ENCODE measurements at regions not wholly inside any gene's neighbourhood (a gene's known extent, or its start where the extent isn't known, plus 50 kb on each side); places are given as distances from the start of the nearest gene placed in this dataset.

- H3K36me3 ChIP-seq (ENCODE audit: control insufficient read depth in 4 of 4, insufficient read depth in 3 of 4, low read depth in 1 of 4, low read length in 3 of 4): no peaks in the 10 kb centered on the region
- H3K4me1 ChIP-seq (ENCODE audit: control insufficient read depth in 4 of 4, insufficient read depth in 4 of 4, low read length in 3 of 4): no peaks in the 10 kb centered on the region
- TF ChIP-seq, protein P1, sequence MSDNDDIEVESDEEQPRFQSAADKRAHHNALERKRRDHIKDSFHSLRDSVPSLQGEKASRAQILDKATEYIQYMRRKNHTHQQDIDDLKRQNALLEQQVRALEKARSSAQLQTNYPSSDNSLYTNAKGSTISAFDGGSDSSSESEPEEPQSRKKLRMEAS (IDR thresholded peaks at IDR 0.05): no peak
- TF ChIP-seq SP1 (IDR thresholded peaks at IDR 0.05) (no peak), JUND (IDR thresholded peaks at IDR 0.05) (no peak)
- no peaks in the 10 kb centered on the region for H3K27me3 ChIP-seq (ENCODE audit: control insufficient read depth in 4 of 4, insufficient read depth in 4 of 4, low read length in 3 of 4)
- H3K9ac ChIP-seq (ENCODE audit: low read depth in 1 of 2, low read length in 2 of 2): no peak overlapping the region
- H3K4me3 ChIP-seq (ENCODE audit: low read depth in 1 of 3, low read length in 3 of 3): no peak overlapping the region
- H3K9me3 ChIP-seq (ENCODE audit: control insufficient read depth in 4 of 4, low read length in 3 of 4): no peaks in the 10 kb centered on the region
- DNase-seq (ENCODE audit: low spot score): no peak
- H3K27ac ChIP-seq (ENCODE audit: low read depth in 1 of 2, low read length in 2 of 2): no peak overlapping the region
- 79% methylated on average over 2 of the region's 2 CpGs for WGBS
Observed at GRCh38 chr10:31739146-31739545, 189.5 kb downstream of the ARHGAP12 start.

DNA sequence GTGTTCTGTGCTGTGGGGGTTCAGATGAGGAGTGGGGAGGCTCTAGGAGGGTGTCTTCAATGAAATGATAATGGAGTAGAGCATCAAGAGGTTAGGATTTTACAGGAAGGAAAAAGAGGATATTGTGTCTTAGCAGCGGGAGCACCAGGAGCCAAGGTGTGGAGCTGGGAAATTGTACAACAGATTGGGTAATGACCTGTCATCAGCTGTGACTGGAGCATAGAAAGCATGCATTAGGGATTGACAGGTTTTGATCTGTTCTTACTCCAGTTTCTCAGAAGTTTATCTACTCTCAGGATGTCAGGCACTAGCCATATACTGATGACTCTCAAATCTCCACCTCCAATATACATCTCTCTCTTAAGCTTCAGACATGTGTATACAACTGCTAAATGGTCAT is 196.9 kb downstream of the ARHGAP12 start:
- H3K9ac ChIP-seq (ENCODE audit: low read depth in 1 of 2, low read length in 2 of 2): no peak overlapping the region
- WGBS: 90% methylated on average over 1 of the region's 1 CpG
- no peak for TF ChIP-seq ATF3 (IDR thresholded peaks at IDR 0.05)
- no peak for TF ChIP-seq GABPA (IDR thresholded peaks at IDR 0.05 in 1 of 2, conservative IDR thresholded peaks at IDR 0.05 in 1 of 2)
- TF ChIP-seq SP1 (IDR thresholded peaks at IDR 0.05): no peak
- TF ChIP-seq HNF4G (IDR thresholded peaks at IDR 0.05): no peak
- TF ChIP-seq TAF1 (conservative IDR thresholded peaks at IDR 0.05): no peak
- no peak for TF ChIP-seq JUND (IDR thresholded peaks at IDR 0.05)
- TF ChIP-seq EGR1 (IDR thresholded peaks at IDR 0.05; ENCODE audit: low read depth in 2 of 2): no peak
- TF ChIP-seq FOXA1 (IDR thresholded peaks at IDR 0.05): no peak
- no peak overlapping the region for H3K27ac ChIP-seq (ENCODE audit: low read depth in 1 of 2, low read length in 2 of 2)
- H3K4me3 ChIP-seq (ENCODE audit: low read depth in 1 of 3, low read length in 3 of 3): no peak overlapping the region
- no peaks in the 10 kb centered on the region for H3K36me3 ChIP-seq (ENCODE audit: control insufficient read depth in 4 of 4, insufficient read depth in 3 of 4, low read depth in 1 of 4, low read length in 3 of 4)
- peaks cover 0 to 2% (median 0%) of the 10 kb centered on the region in 4 donors for H3K9me3 ChIP-seq (ENCODE audit: control insufficient read depth in 4 of 4, low read length in 3 of 4)
- H3K4me1 ChIP-seq (ENCODE audit: control insufficient read depth in 4 of 4, insufficient read depth in 4 of 4, low read length in 3 of 4): no peaks in the 10 kb centered on the region
- no peaks in the 10 kb centered on the region for H3K27me3 ChIP-seq (ENCODE audit: control insufficient read depth in 4 of 4, insufficient read depth in 4 of 4, low read length in 3 of 4)
- DNase-seq (ENCODE audit: low spot score): no peak

GRCh38 chr10:31730776-31731175 is 197.9 kb downstream of the ARHGAP12 start:
- Histone ChIP-seq H3K36me3 (ENCODE audit: control insufficient read depth in 4 of 4, insufficient read depth in 3 of 4, low read depth in 1 of 4, low read length in 3 of 4) (no peaks in the 10 kb centered on the region), H3K27me3 (ENCODE audit: control insufficient read depth in 4 of 4, insufficient read depth in 4 of 4, low read length in 3 of 4) (no peaks in the 10 kb centered on the region), H3K27ac (ENCODE audit: low read depth in 1 of 2, low read length in 2 of 2) (no peak overlapping the region), H3K9ac (ENCODE audit: low read depth in 1 of 2, low read length in 2 of 2) (no peak overlapping the region), H3K4me3 (ENCODE audit: low read depth in 1 of 3, low read length in 3 of 3) (no peak overlapping the region), H3K9me3 (ENCODE audit: control insufficient read depth in 4 of 4, low read length in 3 of 4) (peaks cover 0 to 2% (median 0%) of the 10 kb centered on the region in 4 donors), H3K4me1 (ENCODE audit: control insufficient read depth in 4 of 4, insufficient read depth in 4 of 4, low read length in 3 of 4) (no peaks in the 10 kb centered on the region)
- WGBS: 85% methylated on average over 3 of the region's 3 CpGs
- TF ChIP-seq, protein P2, sequence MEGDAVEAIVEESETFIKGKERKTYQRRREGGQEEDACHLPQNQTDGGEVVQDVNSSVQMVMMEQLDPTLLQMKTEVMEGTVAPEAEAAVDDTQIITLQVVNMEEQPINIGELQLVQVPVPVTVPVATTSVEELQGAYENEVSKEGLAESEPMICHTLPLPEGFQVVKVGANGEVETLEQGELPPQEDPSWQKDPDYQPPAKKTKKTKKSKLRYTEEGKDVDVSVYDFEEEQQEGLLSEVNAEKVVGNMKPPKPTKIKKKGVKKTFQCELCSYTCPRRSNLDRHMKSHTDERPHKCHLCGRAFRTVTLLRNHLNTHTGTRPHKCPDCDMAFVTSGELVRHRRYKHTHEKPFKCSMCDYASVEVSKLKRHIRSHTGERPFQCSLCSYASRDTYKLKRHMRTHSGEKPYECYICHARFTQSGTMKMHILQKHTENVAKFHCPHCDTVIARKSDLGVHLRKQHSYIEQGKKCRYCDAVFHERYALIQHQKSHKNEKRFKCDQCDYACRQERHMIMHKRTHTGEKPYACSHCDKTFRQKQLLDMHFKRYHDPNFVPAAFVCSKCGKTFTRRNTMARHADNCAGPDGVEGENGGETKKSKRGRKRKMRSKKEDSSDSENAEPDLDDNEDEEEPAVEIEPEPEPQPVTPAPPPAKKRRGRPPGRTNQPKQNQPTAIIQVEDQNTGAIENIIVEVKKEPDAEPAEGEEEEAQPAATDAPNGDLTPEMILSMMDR (IDR thresholded peaks at IDR 0.05; ENCODE audit: low read depth, low read length, missing input control): no peak
- TF ChIP-seq FOXA2 (IDR thresholded peaks at IDR 0.05): no peak
- no peak for TF ChIP-seq FOXA1 (IDR thresholded peaks at IDR 0.05)
- no peak for TF ChIP-seq EGR1 (IDR thresholded peaks at IDR 0.05; ENCODE audit: low read depth in 2 of 2)
- DNase-seq (ENCODE audit: low spot score): no peak

DNA sequence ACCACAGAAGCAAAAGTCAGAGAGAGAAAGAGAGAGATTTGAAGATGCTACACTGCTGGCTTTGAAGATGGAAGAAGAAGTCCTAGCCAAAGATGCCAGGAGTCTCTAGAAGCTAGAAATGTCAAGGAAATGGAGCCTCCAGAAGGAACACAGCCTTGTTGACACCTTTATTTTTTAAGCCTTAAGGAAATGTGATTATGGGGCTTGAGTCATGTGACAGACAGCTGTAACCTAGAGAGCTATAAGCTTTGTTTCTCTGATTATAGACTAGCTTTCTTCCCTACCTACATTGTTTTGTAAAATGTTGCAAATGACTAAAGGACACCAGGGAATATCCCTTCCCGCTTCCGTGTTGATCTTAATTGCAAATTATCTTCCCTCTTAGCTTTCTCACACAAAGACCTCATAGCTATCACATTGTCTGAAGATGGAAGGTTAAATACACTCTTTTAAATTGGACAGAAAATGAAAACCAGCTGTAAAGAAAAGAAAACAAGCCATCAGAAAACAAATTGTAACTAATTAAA is 199.9 kb downstream of the ARHGAP12 start:
- Histone ChIP-seq H3K27ac (ENCODE audit: low read depth in 1 of 2, low read length in 2 of 2) (no peak overlapping the region), H3K9me3 (ENCODE audit: control insufficient read depth in 4 of 4, low read length in 3 of 4) (peaks cover 0 to 2% (median 0%) of the 10 kb centered on the region in 4 donors), H3K9ac (ENCODE audit: low read depth in 1 of 2, low read length in 2 of 2) (no peak overlapping the region), H3K4me1 (ENCODE audit: control insufficient read depth in 4 of 4, insufficient read depth in 4 of 4, low read length in 3 of 4) (no peaks in the 10 kb centered on the region), H3K36me3 (ENCODE audit: control insufficient read depth in 4 of 4, insufficient read depth in 3 of 4, low read depth in 1 of 4, low read length in 3 of 4) (no peaks in the 10 kb centered on the region), H3K27me3 (ENCODE audit: control insufficient read depth in 4 of 4, insufficient read depth in 4 of 4, low read length in 3 of 4) (no peaks in the 10 kb centered on the region), H3K4me3 (ENCODE audit: low read depth in 1 of 3, low read length in 3 of 3) (no peak overlapping the region)
- 67% methylated on average over 2 of the region's 2 CpGs for WGBS
- no peak for TF ChIP-seq HNF4A (conservative IDR thresholded peaks at IDR 0.05)
- no peak for TF ChIP-seq ATF3 (IDR thresholded peaks at IDR 0.05)
- no peak for TF ChIP-seq TAF1 (conservative IDR thresholded peaks at IDR 0.05)
- TF ChIP-seq RXRA (IDR thresholded peaks at IDR 0.05): no peak
- TF ChIP-seq HNF4G (IDR thresholded peaks at IDR 0.05): no peak
- TF ChIP-seq FOXA1 (IDR thresholded peaks at IDR 0.05): no peak
- no peak for TF ChIP-seq SP1 (IDR thresholded peaks at IDR 0.05)
- TF ChIP-seq FOXA2 (IDR thresholded peaks at IDR 0.05): no peak
- TF ChIP-seq, protein P3, sequence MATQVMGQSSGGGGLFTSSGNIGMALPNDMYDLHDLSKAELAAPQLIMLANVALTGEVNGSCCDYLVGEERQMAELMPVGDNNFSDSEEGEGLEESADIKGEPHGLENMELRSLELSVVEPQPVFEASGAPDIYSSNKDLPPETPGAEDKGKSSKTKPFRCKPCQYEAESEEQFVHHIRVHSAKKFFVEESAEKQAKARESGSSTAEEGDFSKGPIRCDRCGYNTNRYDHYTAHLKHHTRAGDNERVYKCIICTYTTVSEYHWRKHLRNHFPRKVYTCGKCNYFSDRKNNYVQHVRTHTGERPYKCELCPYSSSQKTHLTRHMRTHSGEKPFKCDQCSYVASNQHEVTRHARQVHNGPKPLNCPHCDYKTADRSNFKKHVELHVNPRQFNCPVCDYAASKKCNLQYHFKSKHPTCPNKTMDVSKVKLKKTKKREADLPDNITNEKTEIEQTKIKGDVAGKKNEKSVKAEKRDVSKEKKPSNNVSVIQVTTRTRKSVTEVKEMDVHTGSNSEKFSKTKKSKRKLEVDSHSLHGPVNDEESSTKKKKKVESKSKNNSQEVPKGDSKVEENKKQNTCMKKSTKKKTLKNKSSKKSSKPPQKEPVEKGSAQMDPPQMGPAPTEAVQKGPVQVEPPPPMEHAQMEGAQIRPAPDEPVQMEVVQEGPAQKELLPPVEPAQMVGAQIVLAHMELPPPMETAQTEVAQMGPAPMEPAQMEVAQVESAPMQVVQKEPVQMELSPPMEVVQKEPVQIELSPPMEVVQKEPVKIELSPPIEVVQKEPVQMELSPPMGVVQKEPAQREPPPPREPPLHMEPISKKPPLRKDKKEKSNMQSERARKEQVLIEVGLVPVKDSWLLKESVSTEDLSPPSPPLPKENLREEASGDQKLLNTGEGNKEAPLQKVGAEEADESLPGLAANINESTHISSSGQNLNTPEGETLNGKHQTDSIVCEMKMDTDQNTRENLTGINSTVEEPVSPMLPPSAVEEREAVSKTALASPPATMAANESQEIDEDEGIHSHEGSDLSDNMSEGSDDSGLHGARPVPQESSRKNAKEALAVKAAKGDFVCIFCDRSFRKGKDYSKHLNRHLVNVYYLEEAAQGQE (IDR thresholded peaks at IDR 0.05): no peak
- no peak for TF ChIP-seq GABPA (IDR thresholded peaks at IDR 0.05 in 1 of 2, conservative IDR thresholded peaks at IDR 0.05 in 1 of 2)
- TF ChIP-seq JUND (IDR thresholded peaks at IDR 0.05): no peak
- no peak for TF ChIP-seq EGR1 (IDR thresholded peaks at IDR 0.05; ENCODE audit: low read depth in 2 of 2)
- TF ChIP-seq YY1 (IDR thresholded peaks at IDR 0.05): no peak
- TF ChIP-seq, protein P1 (IDR thresholded peaks at IDR 0.05): no peak
- DNase-seq (ENCODE audit: low spot score): no peak
